ENCODE measurements at regions not wholly inside any gene's neighbourhood (a gene's known extent, or its start where the extent isn't known, plus 50 kb on each side); places are given as distances from the start of the nearest gene placed in this dataset.

DNA sequence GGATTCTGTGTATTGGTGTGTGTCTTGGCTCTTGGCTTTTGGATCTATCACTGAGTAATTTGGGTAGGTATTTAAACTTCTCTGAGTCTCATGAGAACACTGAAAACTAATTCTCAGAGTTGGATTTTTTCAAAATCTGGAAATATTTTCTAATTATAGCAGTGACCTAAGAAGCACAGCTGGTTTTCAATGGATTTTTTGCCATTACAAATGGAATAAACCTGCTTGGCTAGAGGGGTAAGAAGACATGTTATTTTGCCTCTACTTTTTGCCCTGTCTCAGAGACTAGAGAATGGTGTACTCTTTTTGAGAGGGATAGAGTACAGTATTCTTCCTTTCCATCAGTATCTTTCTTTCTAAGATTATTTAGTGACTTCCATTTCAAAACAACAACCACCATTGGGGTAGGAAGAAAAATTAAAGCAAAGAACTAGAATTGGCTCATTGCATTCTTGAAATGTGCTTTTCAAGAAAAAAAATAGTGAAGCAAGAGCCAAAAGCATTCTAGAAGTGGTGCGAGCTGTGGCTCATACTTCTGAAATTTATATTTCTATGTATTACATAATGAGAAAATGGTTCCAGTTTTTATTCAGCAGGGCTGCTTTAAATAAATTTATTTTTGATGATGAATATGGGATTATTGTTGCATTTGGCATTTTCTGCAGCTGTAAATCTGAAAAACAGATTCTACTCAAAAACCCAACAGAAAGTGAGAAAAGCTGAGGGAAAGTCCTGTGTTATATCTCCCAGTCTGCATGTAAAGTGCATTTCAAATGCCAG lies 850.2 kb upstream of the SLIT2 start (continued):
- TF ChIP-seq, protein P1, sequence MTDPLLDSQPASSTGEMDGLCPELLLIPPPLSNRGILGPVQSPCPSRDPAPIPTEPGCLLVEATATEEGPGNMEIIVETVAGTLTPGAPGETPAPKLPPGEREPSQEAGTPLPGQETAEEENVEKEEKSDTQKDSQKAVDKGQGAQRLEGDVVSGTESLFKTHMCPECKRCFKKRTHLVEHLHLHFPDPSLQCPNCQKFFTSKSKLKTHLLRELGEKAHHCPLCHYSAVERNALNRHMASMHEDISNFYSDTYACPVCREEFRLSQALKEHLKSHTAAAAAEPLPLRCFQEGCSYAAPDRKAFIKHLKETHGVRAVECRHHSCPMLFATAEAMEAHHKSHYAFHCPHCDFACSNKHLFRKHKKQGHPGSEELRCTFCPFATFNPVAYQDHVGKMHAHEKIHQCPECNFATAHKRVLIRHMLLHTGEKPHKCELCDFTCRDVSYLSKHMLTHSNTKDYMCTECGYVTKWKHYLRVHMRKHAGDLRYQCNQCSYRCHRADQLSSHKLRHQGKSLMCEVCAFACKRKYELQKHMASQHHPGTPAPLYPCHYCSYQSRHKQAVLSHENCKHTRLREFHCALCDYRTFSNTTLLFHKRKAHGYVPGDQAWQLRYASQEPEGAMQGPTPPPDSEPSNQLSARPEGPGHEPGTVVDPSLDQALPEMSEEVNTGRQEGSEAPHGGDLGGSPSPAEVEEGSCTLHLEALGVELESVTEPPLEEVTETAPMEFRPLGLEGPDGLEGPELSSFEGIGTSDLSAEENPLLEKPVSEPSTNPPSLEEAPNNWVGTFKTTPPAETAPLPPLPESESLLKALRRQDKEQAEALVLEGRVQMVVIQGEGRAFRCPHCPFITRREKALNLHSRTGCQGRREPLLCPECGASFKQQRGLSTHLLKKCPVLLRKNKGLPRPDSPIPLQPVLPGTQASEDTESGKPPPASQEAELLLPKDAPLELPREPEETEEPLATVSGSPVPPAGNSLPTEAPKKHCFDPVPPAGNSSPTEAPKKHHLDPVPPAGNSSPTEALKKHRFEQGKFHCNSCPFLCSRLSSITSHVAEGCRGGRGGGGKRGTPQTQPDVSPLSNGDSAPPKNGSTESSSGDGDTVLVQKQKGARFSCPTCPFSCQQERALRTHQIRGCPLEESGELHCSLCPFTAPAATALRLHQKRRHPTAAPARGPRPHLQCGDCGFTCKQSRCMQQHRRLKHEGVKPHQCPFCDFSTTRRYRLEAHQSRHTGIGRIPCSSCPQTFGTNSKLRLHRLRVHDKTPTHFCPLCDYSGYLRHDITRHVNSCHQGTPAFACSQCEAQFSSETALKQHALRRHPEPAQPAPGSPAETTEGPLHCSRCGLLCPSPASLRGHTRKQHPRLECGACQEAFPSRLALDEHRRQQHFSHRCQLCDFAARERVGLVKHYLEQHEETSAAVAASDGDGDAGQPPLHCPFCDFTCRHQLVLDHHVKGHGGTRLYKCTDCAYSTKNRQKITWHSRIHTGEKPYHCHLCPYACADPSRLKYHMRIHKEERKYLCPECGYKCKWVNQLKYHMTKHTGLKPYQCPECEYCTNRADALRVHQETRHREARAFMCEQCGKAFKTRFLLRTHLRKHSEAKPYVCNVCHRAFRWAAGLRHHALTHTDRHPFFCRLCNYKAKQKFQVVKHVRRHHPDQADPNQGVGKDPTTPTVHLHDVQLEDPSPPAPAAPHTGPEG (CRISPR knock-in tag; IDR thresholded peaks at IDR 0.05), result no peak
- no peak for TF ChIP-seq KLF6 (CRISPR knock-in tag; IDR thresholded peaks at IDR 0.05)
- no peak for TF ChIP-seq ZNF383 (CRISPR knock-in tag; IDR thresholded peaks at IDR 0.05; ENCODE audit: borderline replicate concordance)
- no peak for TF ChIP-seq GZF1 (CRISPR knock-in tag; IDR thresholded peaks at IDR 0.05)

DNA sequence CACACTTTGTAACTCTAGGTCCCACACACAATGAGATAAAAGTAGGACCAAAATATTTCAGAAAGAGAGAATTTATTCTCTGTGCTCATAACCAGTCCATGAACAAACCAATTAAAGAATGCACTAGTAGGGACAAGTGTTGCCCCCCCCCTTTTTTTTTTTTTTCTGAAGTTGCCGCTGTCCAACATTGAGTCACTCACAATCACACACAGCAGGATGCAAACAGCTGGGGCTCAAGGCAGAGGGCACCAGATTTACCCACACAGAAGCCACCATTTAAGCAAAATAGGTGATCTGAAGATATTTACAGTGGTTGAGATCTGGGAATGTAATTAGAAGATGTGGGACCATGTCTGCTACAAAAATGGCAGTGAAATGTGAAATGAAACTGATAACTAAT lies 850.9 kb upstream of the SLIT2 start:
- 37% methylated on average over 1 of the region's 1 CpG for WGBS (ENCODE audit: low lambda C conversion rate)
- no peak for FAIRE-seq
- in situ Hi-C loops (cut with HindIII; ENCODE audit: extremely low pct_ligation_motif_present, low pct_unique_long_range_greater_than_20kb), result no loop called here
- CTCF ChIA-PET (ENCODE audit: low intra/inter-chr PET ratio, low total read pairs), result no interaction called here
- BruUV-seq (replicated peaks), result no TSS peak
- POLR2A ChIA-PET, result no interaction called here
- no peaks in the 10 kb centered on the region for H3K79me2 ChIP-seq (ENCODE audit: insufficient read depth, low read length)
- no peak for ATAC-seq
- TF ChIP-seq KDM6A (CRISPR knock-in tag; IDR thresholded peaks at IDR 0.05; ENCODE audit: low read depth) (no peak), MLLT10 (CRISPR knock-in tag; IDR thresholded peaks at IDR 0.05) (no peak)
- no peaks in the 10 kb centered on the region for H3K4me1 ChIP-seq (ENCODE audit: insufficient read depth, low read length)
- no peak overlapping the region for H3K9ac ChIP-seq (ENCODE audit: insufficient read depth, low read depth, low read length)
- no peak overlapping the region for H3K4me2 ChIP-seq (ENCODE audit: low read depth, low read length)
- H3K27me3 ChIP-seq (ENCODE audit: control insufficient read depth in 1 of 2, insufficient read depth in 2 of 2, low read length in 2 of 2), result no peaks in the 10 kb centered on the region
- no peaks in the 10 kb centered on the region for H4K20me1 ChIP-seq (ENCODE audit: insufficient read depth, low read length)
- intact Hi-C loops (cut with micrococcal nuclease; ENCODE audit: unreplicated experiment), result no loop called here
- no peak overlapping the region for H2AFZ ChIP-seq (ENCODE audit: low read length)
- no peaks in the 10 kb centered on the region for H3K36me3 ChIP-seq (replicated peaks in 1 of 2; ENCODE audit: control insufficient read depth in 1 of 2, insufficient read depth in 2 of 2, low read length in 2 of 2)
- no peak for DNase-seq (ENCODE audit: low spot score)
- peaks cover 59% of the 10 kb centered on the region for H3K9me3 ChIP-seq (ENCODE audit: low read length)
- no peak overlapping the region for H3K4me3 ChIP-seq (replicated peaks in 1 of 3; ENCODE audit: insufficient read depth in 1 of 3, low read depth in 2 of 3, low read length in 3 of 3)
- H3K27ac ChIP-seq (ENCODE audit: extremely low read length, insufficient read depth, low read length), result no peak overlapping the region

All from HepG2 (cell line).